Progenitor cell of endocrine pancreas (in vitro differentiated cells): ENCODE measurements at regions not wholly inside any gene's neighbourhood (a gene's known extent, or its start where the extent isn't known, plus 50 kb on each side); places are given as distances from the start of the nearest gene placed in this dataset.

Experiments
- DNase-seq: peaks from one replicate; pipeline ENCODE4 v3.0.0; 2021; ENCODE audit warnings: low spot score; ENCODE audit not compliant: unreplicated experiment
- H3K27ac Mint-ChIP-seq: 2 replicates; pipeline ENCODE4 v1.8.0; 2021; ENCODE audit warnings: mild to moderate bottlenecking, moderate library complexity, mixed read lengths
- H3K27me3 Mint-ChIP-seq: 2 replicates; pipeline ENCODE4 v1.8.0; 2021; ENCODE audit warnings: mixed read lengths
- H3K36me3 Mint-ChIP-seq: 2 replicates; pipeline ENCODE4 v1.8.0; 2022; ENCODE audit warnings: mixed read lengths; ENCODE audit not compliant: insufficient read depth
- H3K4me1 Mint-ChIP-seq: 2 replicates; pipeline ENCODE4 v1.8.0; 2021; ENCODE audit warnings: low read depth, mixed read lengths
- H3K4me3 Mint-ChIP-seq: 2 replicates; pipeline ENCODE4 v1.8.0; 2021; ENCODE audit warnings: low read depth, mild to moderate bottlenecking, moderate library complexity, mixed read lengths
- H3K9me3 Mint-ChIP-seq: 2 replicates; pipeline ENCODE4 v1.8.0; 2021; ENCODE audit warnings: low read depth, mixed read lengths
- CTCF ChIP-seq: fragments of 200-600 bp; sonication (generic); IDR thresholded peaks from one replicate; pipeline ENCODE4 v1.5.0; 2021; ENCODE audit warnings: antibody characterized with exemption, mild to moderate bottlenecking; ENCODE audit not compliant: unreplicated experiment

- no peaks in the 10 kb centered on the region for H3K27me3 Mint-ChIP-seq
- H3K4me3 Mint-ChIP-seq = no peak overlapping the region
- no peak for TF ChIP-seq CTCF
- H3K9me3 Mint-ChIP-seq = no peaks in the 10 kb centered on the region
- no peaks in the 10 kb centered on the region for H3K36me3 Mint-ChIP-seq
- no peaks in the 10 kb centered on the region for H3K4me1 Mint-ChIP-seq
- H3K27ac Mint-ChIP-seq = no peak overlapping the region
- DNase-seq = no peak
Measured at GRCh38 chr14:51487848-51488247, 163.9 kb upstream of the FRMD6 start.

GRCh38 chr14:51488569-51489220, 163.0 kb upstream of the FRMD6 start:
- H3K4me3 Mint-ChIP-seq = no peak overlapping the region
- no peak for DNase-seq
- H3K36me3 Mint-ChIP-seq = no peaks in the 10 kb centered on the region
- H3K9me3 Mint-ChIP-seq = peaks cover 3% of the 10 kb centered on the region
- no peak overlapping the region for H3K27ac Mint-ChIP-seq
- no peaks in the 10 kb centered on the region for H3K4me1 Mint-ChIP-seq
- TF ChIP-seq CTCF = no peak
- no peaks in the 10 kb centered on the region for H3K27me3 Mint-ChIP-seq

- no peaks in the 10 kb centered on the region for H3K36me3 Mint-ChIP-seq
- no peaks in the 10 kb centered on the region for H3K4me1 Mint-ChIP-seq
- TF ChIP-seq CTCF = no peak
- H3K4me3 Mint-ChIP-seq = no peak overlapping the region
- H3K27ac Mint-ChIP-seq = no peak overlapping the region
- H3K27me3 Mint-ChIP-seq = no peaks in the 10 kb centered on the region
- DNase-seq = no peak
- H3K9me3 Mint-ChIP-seq = peaks cover 8% of the 10 kb centered on the region
Measured at GRCh38 chr14:51490205-51490604, 161.5 kb upstream of the FRMD6 start.

- no peaks in the 10 kb centered on the region for H3K27me3 Mint-ChIP-seq
- no peak for TF ChIP-seq CTCF
- H3K4me3 Mint-ChIP-seq = no peak overlapping the region
- H3K36me3 Mint-ChIP-seq = no peaks in the 10 kb centered on the region
- no peak for DNase-seq
- H3K4me1 Mint-ChIP-seq = no peaks in the 10 kb centered on the region
- peaks cover 8% of the 10 kb centered on the region for H3K9me3 Mint-ChIP-seq
- H3K27ac Mint-ChIP-seq = no peak overlapping the region
Measured at GRCh38 chr14:51491036-51491545, 160.6 kb upstream of the FRMD6 start.

- Mint-ChIP-seq H3K27ac (no peak overlapping the region), H3K4me3 (no peak overlapping the region), H3K36me3 (no peaks in the 10 kb centered on the region), H3K9me3 (peaks cover 10% of the 10 kb centered on the region), H3K4me1 (no peaks in the 10 kb centered on the region), H3K27me3 (no peaks in the 10 kb centered on the region)
- DNase-seq = no peak
- TF ChIP-seq CTCF = no peak
Measured at GRCh38 chr14:51491776-51492175, 159.9 kb upstream of the FRMD6 start.
